GM18511 (cell line): ENCODE measurements at regions not wholly inside any gene's neighbourhood (a gene's known extent, or its start where the extent isn't known, plus 50 kb on each side); places are given as distances from the start of the nearest gene placed in this dataset.
"Not testable (repeated sequence)": the region's sequence is repeated elsewhere in the genome, so short reads cannot be mapped to it uniquely, and the experiment has no call there.

Experiments used
- ATAC-seq: cut with Tn5 transposase; IDR thresholded peaks from one replicate; pipeline ENCODE4 v1.9.1; 2021; ENCODE audit warnings: mild to moderate bottlenecking, moderate library complexity; ENCODE audit not compliant: unreplicated experiment

- ATAC-seq = no peak
Measured at GRCh38 chr4:116346750-116347149, 738.6 kb downstream of the TRAM1L1 start.

GRCh38 chr4:116343809-116344208 is 741.6 kb downstream of the TRAM1L1 start:
- ATAC-seq = no peak

- ATAC-seq = no peak
Measured at GRCh38 chr4:116342143-116342542, 743.2 kb downstream of the TRAM1L1 start.

GRCh38 chr4:116332508-116332907 is 752.9 kb downstream of the TRAM1L1 start:
- no peak for ATAC-seq

GRCh38 chr4:116328261-116328860 is 757.0 kb downstream of the TRAM1L1 start:
- no peak for ATAC-seq

- ATAC-seq = no peak
Measured at GRCh38 chr4:116323606-116324005, 761.8 kb downstream of the TRAM1L1 start.

- ATAC-seq = no peak
Measured at GRCh38 chr4:116321471-116321870, 763.9 kb downstream of the TRAM1L1 start.

GRCh38 chr4:116320859-116321258 is 764.5 kb downstream of the TRAM1L1 start:
- no peak for ATAC-seq

- ATAC-seq = no peak
Measured at GRCh38 chr4:116303736-116304188, 781.6 kb downstream of the TRAM1L1 start.

GRCh38 chr4:116302990-116303735 is 782.2 kb downstream of the TRAM1L1 start:
- ATAC-seq = no peak

GRCh38 chr4:116275006-116275405 is 810.4 kb downstream of the TRAM1L1 start:
- no peak for ATAC-seq

- ATAC-seq = no peak
Measured at GRCh38 chr4:116272336-116272735, 813.0 kb downstream of the TRAM1L1 start.

- ATAC-seq = not testable (repeated sequence)
Measured at GRCh38 chr4:116260931-116261330, 824.4 kb downstream of the TRAM1L1 start.

- ATAC-seq = no peak
Measured at GRCh38 chr4:116244771-116245170, 840.6 kb downstream of the TRAM1L1 start.

GRCh38 chr4:116243431-116243830 is 841.9 kb downstream of the TRAM1L1 start:
- ATAC-seq = no peak

GRCh38 chr4:116233971-116234370 is 851.4 kb downstream of the TRAM1L1 start:
- ATAC-seq = no peak

- not testable (repeated sequence) for ATAC-seq
Measured at GRCh38 chr4:116231999-116232398, 853.4 kb downstream of the TRAM1L1 start.

- ATAC-seq = no peak
Measured at GRCh38 chr4:116229420-116229819, 856.0 kb downstream of the TRAM1L1 start.

GRCh38 chr4:116223040-116223732 is 862.2 kb downstream of the TRAM1L1 start:
- ATAC-seq = no peak

- no peak for ATAC-seq
Measured at GRCh38 chr4:116217781-116218180, 867.6 kb downstream of the TRAM1L1 start.

GRCh38 chr4:116215622-116216021 is 869.8 kb downstream of the TRAM1L1 start:
- no peak for ATAC-seq

- ATAC-seq = no peak
Measured at GRCh38 chr4:116202524-116202923, 882.9 kb downstream of the TRAM1L1 start.
